H9 (cell line): ENCODE measurements at regions not wholly inside any gene's neighbourhood (a gene's known extent, or its start where the extent isn't known, plus 50 kb on each side); places are given as distances from the start of the nearest gene placed in this dataset.
A peak's percentile ranks its signal among the peaks of the same experiment; 100 is the strongest.

Source experiments
- DNase-seq: peaks from one replicate; pipeline ENCODE4 v3.0.0-alpha.2; 2017
- H2AFZ ChIP-seq: one replicate; pipeline ENCODE4 v1.6.1; 2013; ENCODE audit warnings: mild to moderate bottlenecking, low read length, control low read depth, moderate library complexity
- H2AK5ac ChIP-seq: 2 replicates; pipeline ENCODE4 v1.6.1; 2013; ENCODE audit warnings: low read length, control low read depth, mixed read lengths; ENCODE audit not compliant: insufficient read length
- H2BK120ac ChIP-seq: one replicate; pipeline ENCODE4 v1.6.1; 2013; ENCODE audit warnings: low read depth, mild to moderate bottlenecking, low read length, control low read depth, inconsistent platforms; ENCODE audit not compliant: poor library complexity, severe bottlenecking
- H2BK12ac ChIP-seq: 2 replicates; pipeline ENCODE4 v1.6.1; 2013; ENCODE audit warnings: low read length, control low read depth, mixed read lengths, low read depth; ENCODE audit not compliant: insufficient read length
- H2BK15ac ChIP-seq: 2 replicates; pipeline ENCODE4 v1.6.1; 2013; ENCODE audit warnings: low read depth, low read length, control low read depth
- H2BK20ac ChIP-seq: one replicate; pipeline ENCODE4 v1.6.1; 2013; ENCODE audit warnings: low read depth, mild to moderate bottlenecking, low read length, control low read depth, inconsistent platforms; ENCODE audit not compliant: poor library complexity, severe bottlenecking
- H2BK5ac ChIP-seq: 2 replicates; pipeline ENCODE4 v1.6.1; 2013; ENCODE audit warnings: low read length, control low read depth, mixed read lengths; ENCODE audit not compliant: insufficient read length
- H3K14ac ChIP-seq: 2 replicates; pipeline ENCODE4 v1.6.1; 2013; ENCODE audit warnings: low read length, control low read depth; ENCODE audit not compliant: insufficient read depth
- H3K18ac ChIP-seq: 2 replicates; pipeline ENCODE4 v1.6.1; 2013; ENCODE audit warnings: low read depth, mild to moderate bottlenecking, mixed read lengths, low read length, control low read depth; ENCODE audit not compliant: insufficient read length
- H3K23ac ChIP-seq: 2 replicates; pipeline ENCODE4 v1.6.1; 2013; ENCODE audit warnings: low read length, control low read depth, mixed read lengths, low read depth; ENCODE audit not compliant: insufficient read length
- H3K23me2 ChIP-seq: 2 replicates; pipeline ENCODE4 v1.6.1; 2013; ENCODE audit warnings: low read depth, mild to moderate bottlenecking, mixed read lengths, low read length, control low read depth; ENCODE audit not compliant: insufficient read length, poor library complexity, severe bottlenecking
- H3K27ac ChIP-seq: 2 replicates; pipeline ENCODE4 v1.5.1; 2013; ENCODE audit warnings: low read length, control low read depth, mixed read lengths, low read depth; ENCODE audit not compliant: insufficient read length
- H3K27me3 ChIP-seq: 2 replicates; pipeline ENCODE4 v1.6.1; 2013; ENCODE audit warnings: low read length, control low read depth, inconsistent platforms; ENCODE audit not compliant: insufficient read depth
- H3K4ac ChIP-seq: 2 replicates; pipeline ENCODE4 v1.6.1; 2013; ENCODE audit warnings: low read depth, mild to moderate bottlenecking, control low read depth, inconsistent platforms, low read length, moderate library complexity
- H3K4me1 ChIP-seq: 2 replicates; pipeline ENCODE4 v1.6.1; 2013; ENCODE audit warnings: low read length, control low read depth, inconsistent platforms; ENCODE audit not compliant: insufficient read depth
- H3K4me2 ChIP-seq: 2 replicates; pipeline ENCODE4 v1.6.1; 2013; ENCODE audit warnings: low read length, control low read depth, mixed read lengths; ENCODE audit not compliant: insufficient read length, insufficient read depth
- H3K56ac ChIP-seq: 2 replicates; pipeline ENCODE4 v1.6.1; 2013; ENCODE audit warnings: low read depth, mild to moderate bottlenecking, mixed read lengths, low read length, control low read depth; ENCODE audit not compliant: insufficient read length
- H3K79me1 ChIP-seq: 2 replicates; pipeline ENCODE4 v1.6.1; 2013; ENCODE audit warnings: low read depth, mild to moderate bottlenecking, moderate library complexity, low read length, control low read depth, inconsistent platforms; ENCODE audit not compliant: insufficient read depth, poor library complexity, severe bottlenecking
- H3K79me2 ChIP-seq: 2 replicates; pipeline ENCODE4 v1.6.1; 2013; ENCODE audit warnings: low read length, control low read depth, inconsistent platforms; ENCODE audit not compliant: insufficient read depth
- H3K9ac ChIP-seq: 2 replicates; pipeline ENCODE4 v1.6.1; 2013; ENCODE audit warnings: low read length, control low read depth, mixed read lengths; ENCODE audit not compliant: insufficient read length; ENCODE audit errors: extremely low read depth
- H3K9me3 ChIP-seq: one replicate; pipeline ENCODE4 v1.6.1; 2013; ENCODE audit warnings: low read depth, low read length, inconsistent platforms; ENCODE audit not compliant: control insufficient read depth
- H3T11ph ChIP-seq: one replicate; pipeline ENCODE4 v1.6.1; 2013; ENCODE audit warnings: mild to moderate bottlenecking, low read length, control low read depth, inconsistent platforms
- H4K20me1 ChIP-seq: one replicate; pipeline ENCODE4 v1.6.1; 2013; ENCODE audit not compliant: control insufficient read depth, insufficient read length, insufficient read depth
- H4K5ac ChIP-seq: 2 replicates; pipeline ENCODE4 v1.6.1; 2013; ENCODE audit warnings: low read depth, mild to moderate bottlenecking, mixed read lengths, low read length, control low read depth; ENCODE audit not compliant: insufficient read length
- H4K8ac ChIP-seq: replicated peaks from 2 replicates; pipeline ENCODE4 v1.6.1; 2013; ENCODE audit warnings: low read length, control low read depth, mixed read lengths, low read depth; ENCODE audit not compliant: insufficient read length
- H4K91ac ChIP-seq: 2 replicates; pipeline ENCODE4 v1.6.1; 2013; ENCODE audit warnings: low read depth, mild to moderate bottlenecking, moderate library complexity, mixed read lengths, low read length, control low read depth; ENCODE audit not compliant: insufficient read length
- H3K27ac Mint-ChIP-seq, 3 experiments: 2 replicates in 2 of 3; 3 replicates in 1 of 3; pipeline ENCODE4 v1.8.0; 2020 to 2021; ENCODE audit warnings: mixed read lengths in 3 of 3, mild to moderate bottlenecking in 1 of 3, moderate library complexity in 1 of 3
- H3K27me3 Mint-ChIP-seq: 2 replicates; pipeline ENCODE4 v1.8.0; 2021; ENCODE audit warnings: low read depth, mild to moderate bottlenecking, moderate library complexity, mixed read lengths
- H3K36me3 Mint-ChIP-seq, 3 experiments: 2 replicates in 2 of 3; 3 replicates in 1 of 3; pipeline ENCODE4 v1.8.0; 2020 to 2021; ENCODE audit warnings: low read depth in 3 of 3, mixed read lengths in 3 of 3; ENCODE audit not compliant: insufficient read depth in 1 of 3
- H3K4me1 Mint-ChIP-seq, 2 experiments: 2 replicates each; pipeline ENCODE4 v1.8.0; 2020; ENCODE audit warnings: mixed read lengths in 2 of 2
- H3K4me3 Mint-ChIP-seq, 2 experiments: 2 replicates in 1 of 2; 3 replicates in 1 of 2; pipeline ENCODE4 v1.8.0; 2020 to 2021; ENCODE audit warnings: mild to moderate bottlenecking in 2 of 2, mixed read lengths in 2 of 2, moderate library complexity in 1 of 2
- H3K9me3 Mint-ChIP-seq, 2 experiments: 2 replicates in 1 of 2; 3 replicates in 1 of 2; pipeline ENCODE4 v1.8.0; 2020; ENCODE audit warnings: mild to moderate bottlenecking in 2 of 2, mixed read lengths in 2 of 2, moderate library complexity in 1 of 2
- WGBS: extraction: QIAGEN DNeasy Blood & Tissue Kit; methylation state at CpG from one replicate; pipeline ENCODE4 v1.1.7; 2013; ENCODE audit warnings: missing lambda C conversion rate, low lambda C conversion rate, mixed read lengths; ENCODE audit not compliant: insufficient read length; ENCODE audit errors: extremely low coverage; 5-methylcytosine and 5-hydroxymethylcytosine counted together
- TF ChIP-seq, protein P1 (sequence below): fragments of 200-600 bp; sonication (generic); conservative IDR thresholded peaks from 3 replicates; pipeline ENCODE4 v1.8.0; 2021; ENCODE audit warnings: antibody characterized with exemption, mild to moderate bottlenecking

DNA sequence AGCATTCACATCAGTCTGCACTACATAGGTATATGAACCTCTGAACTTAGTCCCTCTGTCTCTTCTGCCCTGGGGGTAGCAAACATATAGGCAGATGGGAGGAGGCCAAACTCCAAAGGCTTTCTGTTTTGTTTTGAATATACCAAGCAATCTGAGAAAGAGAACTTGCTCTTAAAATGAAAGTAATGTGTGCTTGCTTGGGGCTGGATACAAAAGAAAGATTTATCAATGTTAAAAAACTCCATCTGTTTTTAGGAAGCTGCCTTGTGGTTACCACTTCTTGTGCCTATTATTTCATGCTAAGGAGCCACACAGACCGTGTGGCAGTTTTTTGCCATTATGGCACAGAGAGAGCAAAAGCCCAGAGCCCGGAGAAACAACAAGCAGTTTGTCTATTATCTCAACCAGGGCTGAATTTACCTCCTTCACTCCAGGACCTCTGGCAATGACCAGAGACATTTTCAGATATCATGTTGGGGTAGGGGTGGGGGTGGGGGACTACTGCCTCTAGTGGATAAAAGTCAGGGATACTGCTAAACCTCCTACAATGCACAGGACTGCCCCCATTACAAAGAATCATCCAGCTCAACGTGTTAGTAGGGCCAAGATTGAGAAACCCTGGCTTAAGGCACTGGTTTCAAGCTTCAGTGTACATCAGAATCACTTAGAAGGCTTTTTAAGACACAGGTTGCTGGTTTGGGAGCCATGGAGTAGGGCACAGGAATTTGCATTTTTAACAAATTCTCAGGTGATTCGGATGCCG lies 124.2 kb downstream of the APIP start:
- H4K20me1 ChIP-seq, result no peaks in the 10 kb centered on the region
- H2AK5ac ChIP-seq, result no peak overlapping the region
- no peaks in the 10 kb centered on the region for H3K27me3 ChIP-seq
- no peak overlapping the region for H3K56ac ChIP-seq
- Mint-ChIP-seq H3K27ac (peak overlapping the region in 1 of 3 experiments; percentile 36; a peak in 1 of 7 replicates), H3K4me3 (no peak overlapping the region), H3K36me3 (peaks cover 15 to 20% (median 17%) of the 10 kb centered on the region in 3 experiments), H3K4me1 (peaks cover 28 to 35% of the 10 kb centered on the region in 2 experiments), H3K9me3 (peaks cover 6 to 10% of the 10 kb centered on the region in 2 experiments), H3K27me3 (no peaks in the 10 kb centered on the region)
- no peak overlapping the region for H2BK12ac ChIP-seq
- no peak overlapping the region for H4K91ac ChIP-seq
- no peak overlapping the region for H4K8ac ChIP-seq
- H3K9me3 ChIP-seq, result no peaks in the 10 kb centered on the region
- no peak overlapping the region for H3K14ac ChIP-seq
- no peak overlapping the region for H2BK5ac ChIP-seq
- no peak overlapping the region for H3K4me2 ChIP-seq
- H3K9ac ChIP-seq, result no peak overlapping the region
- H3K23ac ChIP-seq, result no peak overlapping the region
- H3K18ac ChIP-seq, result no peak overlapping the region
- no peak overlapping the region for H2AFZ ChIP-seq
- no peaks in the 10 kb centered on the region for H3K79me2 ChIP-seq
- peaks cover 4% of the 10 kb centered on the region; the same call in 1 of the 2 replicates for H3K4me1 ChIP-seq
- WGBS, result no CpG with 5 or more reads among the region's 5 CpGs
- no peaks in the 10 kb centered on the region for H3K23me2 ChIP-seq
- TF ChIP-seq, protein P1, sequence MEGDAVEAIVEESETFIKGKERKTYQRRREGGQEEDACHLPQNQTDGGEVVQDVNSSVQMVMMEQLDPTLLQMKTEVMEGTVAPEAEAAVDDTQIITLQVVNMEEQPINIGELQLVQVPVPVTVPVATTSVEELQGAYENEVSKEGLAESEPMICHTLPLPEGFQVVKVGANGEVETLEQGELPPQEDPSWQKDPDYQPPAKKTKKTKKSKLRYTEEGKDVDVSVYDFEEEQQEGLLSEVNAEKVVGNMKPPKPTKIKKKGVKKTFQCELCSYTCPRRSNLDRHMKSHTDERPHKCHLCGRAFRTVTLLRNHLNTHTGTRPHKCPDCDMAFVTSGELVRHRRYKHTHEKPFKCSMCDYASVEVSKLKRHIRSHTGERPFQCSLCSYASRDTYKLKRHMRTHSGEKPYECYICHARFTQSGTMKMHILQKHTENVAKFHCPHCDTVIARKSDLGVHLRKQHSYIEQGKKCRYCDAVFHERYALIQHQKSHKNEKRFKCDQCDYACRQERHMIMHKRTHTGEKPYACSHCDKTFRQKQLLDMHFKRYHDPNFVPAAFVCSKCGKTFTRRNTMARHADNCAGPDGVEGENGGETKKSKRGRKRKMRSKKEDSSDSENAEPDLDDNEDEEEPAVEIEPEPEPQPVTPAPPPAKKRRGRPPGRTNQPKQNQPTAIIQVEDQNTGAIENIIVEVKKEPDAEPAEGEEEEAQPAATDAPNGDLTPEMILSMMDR, result peak; percentile 49; the same call in 2 of the 3 replicates
- no peak overlapping the region for H3T11ph ChIP-seq
- no peak overlapping the region for H2BK15ac ChIP-seq
- H2BK20ac ChIP-seq, result no peak overlapping the region
- no peak overlapping the region for H4K5ac ChIP-seq
- no peak overlapping the region for H3K4ac ChIP-seq
- no peak overlapping the region for H3K27ac ChIP-seq
- no peak overlapping the region for H2BK120ac ChIP-seq
- peak; percentile 37 for DNase-seq
- H3K79me1 ChIP-seq, result no peaks in the 10 kb centered on the region
